NCI-H2107 (cell line): ENCODE measurements at regions not wholly inside any gene's neighbourhood (a gene's known extent, or its start where the extent isn't known, plus 50 kb on each side); places are given as distances from the start of the nearest gene placed in this dataset.

Experiments used
- DNase-seq: peaks from one replicate; lab custom pipeline; 2025; lab: John Stamatoyannopoulos, UW

DNA sequence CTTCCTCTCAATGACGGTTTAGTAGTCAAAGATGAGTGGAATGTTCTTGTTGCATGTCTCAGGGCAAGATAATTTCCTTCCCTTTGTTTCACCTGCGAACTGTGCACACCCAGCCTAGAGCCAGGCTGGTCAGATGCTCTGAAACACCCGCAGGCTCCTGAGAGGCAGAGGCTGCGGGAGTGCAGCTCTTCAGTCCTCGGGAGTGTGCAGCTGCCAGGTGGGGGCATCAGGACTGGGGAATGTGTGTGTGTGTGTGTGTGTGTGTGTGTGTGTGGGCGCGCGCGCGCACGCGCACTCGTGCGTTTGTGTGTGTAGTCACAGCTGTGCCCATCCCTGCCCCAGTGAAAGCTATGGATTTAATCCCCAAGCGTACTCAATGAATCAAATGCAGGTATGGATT is 136.2 kb upstream of the NTM start:
- DNase-seq, result no peak

DNA sequence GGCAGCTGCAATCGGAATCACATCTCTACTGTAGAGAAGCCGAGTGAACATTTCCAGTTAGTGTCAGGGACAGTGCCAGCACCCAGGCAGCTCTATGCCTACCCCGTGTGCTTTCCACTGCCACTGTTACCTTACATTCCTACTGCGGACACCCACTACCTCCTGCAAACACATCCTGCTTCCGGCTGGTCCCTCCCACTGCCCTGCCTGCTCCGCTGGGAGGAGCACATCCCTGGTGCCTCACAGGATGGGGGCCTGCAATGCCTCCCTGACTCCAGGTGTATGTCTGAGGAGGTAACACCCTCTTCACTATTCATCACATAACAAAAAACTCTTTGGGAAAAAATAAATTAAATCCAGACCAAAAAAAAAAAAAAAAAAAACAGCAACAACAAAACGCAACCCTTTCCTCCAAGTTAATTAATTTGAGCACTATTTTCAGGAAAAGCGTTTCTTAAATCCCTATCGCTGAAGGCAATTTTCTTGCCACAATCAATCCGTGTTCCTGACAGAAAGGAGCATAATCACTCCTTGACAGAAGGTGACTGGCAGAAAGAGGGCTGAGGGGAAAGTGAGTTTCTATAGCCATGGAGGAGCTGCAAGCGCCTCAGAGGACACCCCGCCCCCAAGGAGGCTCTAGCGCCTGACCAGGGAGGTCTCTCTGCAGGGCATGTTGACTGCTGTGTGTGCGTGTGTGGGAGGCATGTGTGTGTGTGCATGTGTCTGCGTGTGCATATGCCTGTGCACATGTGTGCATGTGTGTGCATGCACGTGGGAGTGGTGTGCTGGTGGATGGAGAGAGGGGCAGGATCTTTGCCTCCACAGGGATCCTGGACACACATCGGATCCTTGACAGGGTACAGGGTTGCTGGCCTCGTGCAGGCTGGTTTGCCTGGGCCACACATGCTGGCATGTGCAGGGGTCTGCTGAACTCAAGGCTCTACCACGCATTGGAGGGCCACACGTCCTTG is 134.8 kb upstream of the NTM start:
- no peak for DNase-seq

DNA sequence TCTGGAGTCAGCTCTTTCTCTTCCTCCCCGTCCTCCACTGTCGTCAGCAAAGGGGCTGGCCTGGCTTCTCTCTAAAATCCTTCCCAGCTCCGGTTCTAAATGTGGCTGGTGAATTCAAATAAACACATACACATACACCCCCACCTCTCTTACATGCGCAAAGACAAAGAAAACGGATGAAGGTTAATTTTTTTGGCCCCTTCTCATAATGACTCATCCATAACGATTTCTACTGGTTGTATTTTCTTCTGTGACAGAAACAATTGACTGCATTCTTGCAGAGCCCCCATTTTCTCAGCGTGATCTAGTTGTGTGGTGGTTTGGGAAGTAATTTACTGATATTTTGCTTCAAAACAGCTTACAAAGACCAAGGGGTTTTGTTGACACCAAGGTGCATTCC is 130.0 kb upstream of the NTM start:
- no peak for DNase-seq

DNA sequence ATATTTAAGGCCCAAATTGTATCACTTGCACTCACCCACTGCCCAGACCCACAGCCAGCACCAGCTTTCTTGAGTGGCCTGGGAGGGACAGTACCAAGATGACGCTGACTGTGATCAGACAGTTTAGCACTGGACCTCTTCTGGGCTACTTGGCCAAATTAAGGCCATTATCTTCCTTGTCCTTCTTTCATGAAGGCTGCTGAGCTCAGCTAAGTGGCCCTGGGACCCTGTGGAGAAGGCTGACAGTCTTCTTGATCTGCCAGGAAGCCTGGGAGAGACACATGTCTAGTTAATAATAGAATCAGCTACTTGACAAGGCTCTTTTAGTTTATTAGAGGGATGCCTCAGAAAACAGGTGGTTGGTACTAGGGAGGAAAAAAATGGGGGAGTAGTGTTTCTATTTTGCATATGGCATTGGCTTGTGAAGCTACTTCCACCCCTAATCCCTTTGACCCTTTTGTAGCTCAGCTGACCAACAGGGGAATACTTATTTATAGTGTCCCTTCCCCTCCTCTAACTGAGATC is 127.9 kb upstream of the NTM start:
- no peak for DNase-seq

DNA sequence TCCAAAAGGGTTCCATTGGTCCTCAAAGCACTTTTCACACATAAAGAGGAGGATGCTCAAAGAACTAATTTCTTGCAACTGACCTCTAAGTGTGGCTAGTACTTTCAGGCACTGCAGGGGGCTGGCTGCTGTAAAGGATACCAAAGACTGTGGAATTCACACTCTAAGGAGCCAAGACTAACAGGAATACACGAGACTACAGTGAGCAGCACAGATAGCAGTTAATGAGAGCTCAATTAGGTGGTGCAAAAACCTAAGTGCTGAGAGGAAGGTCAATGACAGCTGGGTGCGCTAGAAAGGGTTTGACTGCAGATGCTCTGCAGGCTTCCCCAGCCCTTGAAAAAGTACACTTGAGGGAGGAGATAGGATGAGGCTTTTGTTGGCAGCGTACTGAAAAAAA is 124.3 kb upstream of the NTM start:
- DNase-seq, result no peak

DNA sequence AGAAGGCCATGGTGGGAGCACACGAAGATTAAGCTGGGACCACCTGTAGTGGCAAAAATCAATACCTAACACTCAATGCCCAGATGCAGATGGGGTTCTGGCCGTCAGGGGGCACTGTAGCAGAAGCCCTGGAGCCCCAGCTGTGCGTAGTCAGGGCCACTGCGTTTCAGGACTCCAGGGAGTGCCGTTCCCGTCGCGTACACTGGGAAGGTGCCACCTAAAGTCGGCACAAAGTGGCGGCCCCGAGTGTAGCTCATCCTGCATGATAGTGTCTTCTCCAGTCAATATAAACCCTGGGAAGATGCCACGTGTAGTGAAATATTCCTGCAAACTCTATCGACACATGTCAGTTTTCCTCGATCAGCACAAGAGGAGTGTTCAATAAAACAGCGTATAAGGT is 123.8 kb upstream of the NTM start:
- no peak for DNase-seq

DNA sequence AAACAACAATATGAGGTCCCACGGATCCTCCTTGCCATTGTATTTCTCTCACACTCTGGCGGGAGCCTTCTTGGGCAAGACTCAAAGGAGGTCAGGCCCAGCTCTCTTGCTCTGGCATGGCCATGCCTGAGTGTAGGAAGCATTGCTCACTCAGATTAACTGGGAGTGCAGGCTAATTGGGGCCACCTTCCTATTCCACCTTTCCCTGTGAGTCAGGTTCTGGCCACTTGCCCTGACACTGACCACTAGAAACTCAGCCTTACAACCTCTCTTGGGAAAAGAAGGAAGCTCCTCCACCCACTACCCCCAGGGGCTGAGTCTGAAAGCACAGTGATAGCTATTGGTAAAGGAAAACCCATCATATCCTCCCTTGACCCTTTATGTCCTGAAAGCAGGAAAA is 121.8 kb upstream of the NTM start:
- no peak for DNase-seq

DNA sequence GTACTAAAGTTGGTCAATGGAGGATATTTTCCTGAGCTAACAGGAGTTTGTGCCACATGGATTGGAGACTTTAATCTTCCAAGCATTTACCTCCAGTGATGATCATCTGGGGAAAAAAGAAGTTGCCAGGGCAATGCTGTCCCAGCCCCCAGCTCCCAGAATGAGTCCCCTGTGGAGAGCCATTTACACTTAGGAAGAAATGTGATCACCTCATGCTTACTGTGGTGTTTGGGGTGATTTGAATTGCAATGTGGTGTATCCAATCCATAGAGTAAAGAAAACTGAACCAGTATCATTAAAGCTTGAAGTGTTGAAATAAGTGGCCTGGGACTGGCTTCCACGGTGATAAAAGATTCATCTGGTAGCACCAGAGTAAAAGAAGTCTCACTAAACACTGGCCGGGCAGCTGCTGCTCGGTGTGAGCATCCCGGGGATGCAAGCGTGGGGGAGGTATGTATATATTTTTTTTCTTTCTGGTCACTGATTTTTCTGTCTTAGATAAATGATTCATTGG is 117.2 kb upstream of the NTM start:
- no peak for DNase-seq

DNA sequence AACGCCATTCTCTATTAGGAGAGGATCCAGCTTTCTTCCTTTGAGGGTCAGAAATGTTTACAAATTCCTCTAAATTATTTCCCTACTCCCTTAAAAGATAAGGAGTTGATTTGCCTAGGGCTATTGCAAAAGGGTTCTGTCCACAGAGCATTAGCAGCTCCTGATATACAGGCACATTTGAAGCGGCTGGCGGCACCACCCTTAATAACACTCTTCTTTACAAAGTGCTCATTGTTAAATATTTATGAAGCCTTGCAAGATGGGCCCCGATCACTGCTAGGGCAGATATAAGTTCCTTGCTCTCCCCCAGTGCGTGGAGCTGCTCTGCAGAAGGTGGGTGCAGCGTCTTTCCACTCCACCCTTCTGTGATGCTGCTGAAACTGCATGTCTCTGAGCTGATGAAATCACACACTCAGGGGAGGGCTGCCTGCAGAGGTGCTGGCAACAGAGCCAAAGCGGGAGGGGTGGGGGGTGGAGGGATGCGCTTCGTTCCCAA is 116.7 kb upstream of the NTM start:
- DNase-seq, result no peak

DNA sequence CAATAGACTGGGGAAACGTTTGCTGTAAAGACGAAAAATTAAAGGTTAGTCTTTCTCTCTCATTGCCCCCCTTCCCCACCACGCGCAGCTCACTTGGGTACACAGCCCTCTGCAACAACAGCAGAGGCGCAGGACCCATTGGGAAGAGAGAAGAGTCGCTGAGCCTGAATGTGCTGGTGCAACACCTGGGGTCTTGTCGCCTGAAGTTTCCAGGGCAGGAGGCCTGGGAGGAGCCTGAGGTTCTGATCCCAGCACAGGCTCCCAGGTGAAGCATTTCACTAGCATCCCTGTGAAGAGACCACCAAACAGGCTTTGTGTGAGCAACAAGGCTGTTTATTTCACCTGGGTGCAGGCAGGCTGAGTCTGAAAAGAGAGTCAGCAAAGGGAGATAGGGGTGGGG is 116.2 kb upstream of the NTM start:
- no peak for DNase-seq

DNA sequence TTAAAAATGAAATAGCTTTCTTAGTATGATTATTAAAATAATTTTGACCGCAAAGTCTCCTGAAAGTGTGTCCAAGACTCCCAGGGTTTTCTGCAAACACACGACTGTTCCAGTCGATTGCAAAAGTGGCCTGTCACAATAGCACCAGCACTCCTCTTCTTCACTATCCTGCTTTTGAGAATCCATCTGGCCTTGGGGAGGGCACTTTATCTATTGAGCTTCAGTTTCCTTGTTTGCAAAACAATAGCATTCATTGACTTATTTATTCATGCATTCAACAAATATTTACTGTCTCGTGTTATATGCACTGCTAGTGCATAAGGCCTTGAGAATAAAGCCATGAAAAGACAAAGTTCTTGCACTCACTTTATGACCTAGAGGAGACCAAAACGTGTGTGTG is 96.2 kb upstream of the NTM start:
- no peak for DNase-seq

DNA sequence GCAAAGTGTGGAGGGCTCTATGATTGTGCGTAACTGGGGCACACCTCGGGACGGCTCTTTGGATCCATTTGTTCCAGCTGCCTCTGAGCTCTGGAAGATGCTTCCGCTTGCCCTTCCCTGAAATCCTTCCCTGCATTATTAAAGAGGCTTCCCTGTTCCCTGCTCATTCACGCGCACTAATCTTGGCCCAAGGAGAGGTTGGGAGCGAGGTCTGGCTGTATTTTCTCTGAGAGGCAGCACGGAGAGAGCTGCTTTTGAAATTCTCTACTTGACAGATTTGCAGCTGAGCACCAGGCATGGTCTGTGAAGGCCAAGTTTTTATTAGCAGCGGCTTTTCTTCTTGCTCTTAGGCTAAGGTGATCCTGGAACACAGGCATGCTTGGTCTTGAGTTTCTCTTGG is 94.8 kb upstream of the NTM start:
- no peak for DNase-seq

DNA sequence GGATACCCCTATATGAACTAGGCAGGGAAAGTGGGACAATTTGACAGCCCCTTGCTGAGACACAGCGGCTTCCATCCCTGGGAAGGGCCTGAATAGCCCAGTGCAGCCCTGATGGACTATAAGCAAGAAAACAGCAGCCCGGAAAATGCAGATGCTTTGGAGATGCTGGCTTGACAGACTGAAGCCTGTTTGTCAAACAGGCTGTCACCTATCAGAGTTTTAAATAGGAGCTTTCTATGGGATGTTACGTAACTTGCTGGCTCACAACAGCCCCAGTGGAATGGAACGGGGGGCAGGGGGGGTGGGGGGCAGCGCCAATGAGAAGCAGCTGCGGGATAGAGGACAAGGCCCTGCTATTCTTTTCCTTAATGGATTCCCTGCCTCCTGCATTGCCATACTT is 91.9 kb upstream of the NTM start:
- DNase-seq, result no peak

DNA sequence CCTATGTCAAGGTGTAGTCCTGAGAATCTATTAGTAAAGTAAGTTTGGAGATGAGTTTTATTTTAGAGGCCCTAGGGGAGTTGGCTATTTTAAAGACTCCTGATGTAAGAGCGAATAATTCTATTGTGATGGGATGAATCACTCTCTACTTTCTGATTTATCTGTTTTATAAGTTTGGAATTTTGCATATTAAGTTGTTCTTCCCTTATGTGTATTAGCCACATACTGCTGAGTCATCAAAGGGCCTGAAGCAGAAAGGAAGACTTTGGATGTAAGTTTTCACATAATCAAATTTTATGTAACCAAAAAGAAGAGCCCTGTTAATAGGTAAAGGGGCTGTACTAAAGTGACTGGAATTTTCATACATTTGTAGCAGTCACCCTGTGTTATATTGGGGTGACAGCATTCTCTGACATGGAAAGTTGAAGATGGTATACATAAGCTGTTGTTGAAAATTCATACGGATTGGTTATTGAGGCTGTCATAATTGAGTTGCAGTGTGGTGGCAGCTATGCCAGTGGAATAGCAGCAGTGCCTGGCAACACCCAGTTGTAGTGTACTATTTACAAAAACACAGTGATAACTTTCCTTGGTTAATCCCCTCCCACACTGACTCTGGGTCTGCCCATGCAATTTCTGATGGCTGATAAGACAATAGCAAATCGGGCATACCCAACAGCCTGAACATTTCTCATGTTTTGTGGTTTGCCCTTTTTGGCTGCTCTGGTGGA is 90.6 kb upstream of the NTM start:
- no peak for DNase-seq

DNA sequence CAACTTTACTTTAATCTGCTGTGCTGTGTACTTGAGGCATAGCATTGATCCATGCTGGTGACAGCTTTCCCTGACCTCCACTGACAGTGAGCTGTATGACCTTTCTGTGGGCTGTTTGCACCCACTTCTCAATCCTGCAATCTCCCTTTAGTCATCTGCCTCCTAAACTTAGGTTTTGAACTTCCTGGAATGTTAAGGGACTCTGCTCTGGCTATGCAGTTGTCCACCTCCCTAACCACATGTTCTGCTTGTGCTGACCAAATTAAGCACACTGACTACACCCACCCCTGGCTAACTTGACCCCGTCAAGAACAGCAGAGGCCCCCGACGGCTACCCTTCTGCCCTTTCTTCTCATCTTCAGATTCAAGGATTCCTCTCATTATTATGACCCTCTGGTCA is 89.1 kb upstream of the NTM start:
- no peak for DNase-seq

DNA sequence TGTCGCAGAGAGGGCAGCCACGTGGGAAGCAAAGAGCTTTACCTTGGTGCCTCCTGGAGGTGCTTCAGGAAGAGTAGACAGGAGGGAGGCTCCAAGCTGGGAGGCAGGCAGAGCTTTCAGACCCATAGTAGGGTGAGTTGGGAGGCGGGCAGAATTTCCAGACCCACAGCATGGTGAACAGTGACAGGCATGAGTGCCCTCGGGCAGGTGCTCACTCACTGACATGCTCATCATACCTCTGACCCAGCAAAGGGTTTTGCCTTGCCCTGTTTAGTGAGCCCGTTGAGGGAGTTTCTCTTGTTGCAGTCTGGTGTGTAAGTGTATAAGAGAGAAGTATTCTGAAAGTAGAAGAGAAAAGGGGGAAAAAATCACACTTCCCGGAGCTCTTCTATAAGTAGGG is 86.4 kb upstream of the NTM start:
- DNase-seq, result no peak

DNA sequence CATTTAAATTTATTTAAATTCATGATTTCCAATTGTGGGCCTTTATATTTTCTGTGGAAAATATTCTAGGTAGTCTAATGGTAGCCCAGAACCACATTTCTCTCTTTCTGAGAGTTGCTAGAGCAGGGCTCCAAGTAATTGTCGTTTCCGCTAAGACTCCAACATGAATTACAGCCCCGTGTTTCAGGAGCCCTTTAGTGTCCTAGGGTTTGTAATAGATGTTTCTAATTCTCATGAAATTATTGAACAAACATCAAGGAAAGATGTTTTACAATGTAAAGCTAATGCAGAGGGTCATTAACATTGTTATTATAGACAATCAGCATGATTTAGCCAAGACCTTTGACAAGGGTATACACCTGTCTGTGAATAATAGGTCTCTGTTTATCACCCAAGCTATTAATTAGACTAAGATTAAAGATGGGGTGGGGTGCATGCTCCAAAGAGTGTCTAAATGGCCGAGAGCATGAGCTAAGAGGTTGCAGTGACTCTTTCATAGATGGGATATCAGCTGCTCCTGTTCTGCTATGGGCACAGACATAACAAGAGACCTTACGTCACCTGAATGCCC is 81.8 kb upstream of the NTM start:
- no peak for DNase-seq

DNA sequence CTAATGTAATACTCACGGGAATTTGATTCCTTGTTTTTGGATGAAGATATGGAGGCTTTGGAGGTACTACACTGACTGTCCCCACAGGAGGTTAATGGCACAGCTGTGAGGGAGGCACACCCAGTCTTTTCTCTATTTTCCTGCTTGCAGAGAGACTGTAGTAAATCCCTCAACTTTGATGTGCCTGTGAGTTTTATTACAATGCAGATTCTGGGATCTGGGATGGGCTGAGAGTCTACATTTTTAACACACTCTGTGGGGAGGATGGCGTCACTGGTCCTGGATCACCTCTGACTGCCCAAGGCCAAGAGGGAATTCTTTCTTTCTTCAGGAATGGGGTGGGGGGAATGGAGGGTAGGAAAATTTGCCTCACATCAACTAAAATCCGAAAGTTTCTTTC is 80.2 kb upstream of the NTM start:
- DNase-seq, result no peak

DNA sequence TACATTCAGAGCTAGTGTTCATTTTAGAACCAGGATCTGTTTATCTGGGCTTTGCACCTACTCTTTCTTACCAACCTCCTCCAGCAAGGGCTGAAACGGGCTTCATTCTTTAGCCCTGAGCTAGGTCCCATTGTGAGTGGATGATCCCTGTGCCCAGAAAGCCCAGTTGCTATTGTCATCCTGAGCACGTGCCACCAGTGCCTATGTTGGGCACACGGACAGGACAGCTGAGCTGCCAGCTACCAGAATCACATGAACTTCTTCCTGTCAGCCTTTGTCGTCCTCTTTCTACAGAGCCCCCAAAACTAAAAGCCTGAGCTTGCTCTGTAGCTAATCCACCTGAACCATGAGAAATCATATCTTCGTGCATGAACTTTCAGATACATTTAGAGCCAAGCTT is 74.4 kb upstream of the NTM start:
- DNase-seq, result no peak

DNA sequence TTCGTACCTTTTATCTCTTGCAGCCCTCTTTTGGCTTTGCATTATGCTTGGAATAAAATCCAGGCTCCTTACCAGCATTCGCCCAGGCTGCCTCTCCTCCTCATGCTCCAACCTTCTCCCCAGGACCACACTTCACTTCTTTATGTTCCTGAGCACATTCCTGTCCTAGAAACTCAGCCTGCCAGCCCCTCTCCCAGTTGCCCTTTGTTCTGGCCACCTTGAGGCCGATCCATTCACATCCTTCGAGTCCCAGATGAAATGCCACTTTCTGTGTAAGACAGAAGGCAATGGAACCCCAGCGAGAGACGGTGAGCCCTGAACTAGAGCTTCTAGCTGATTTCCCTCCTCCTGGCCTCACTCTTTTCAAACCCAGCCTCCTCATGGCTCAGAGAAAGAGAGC is 73.0 kb upstream of the NTM start:
- no peak for DNase-seq

DNA sequence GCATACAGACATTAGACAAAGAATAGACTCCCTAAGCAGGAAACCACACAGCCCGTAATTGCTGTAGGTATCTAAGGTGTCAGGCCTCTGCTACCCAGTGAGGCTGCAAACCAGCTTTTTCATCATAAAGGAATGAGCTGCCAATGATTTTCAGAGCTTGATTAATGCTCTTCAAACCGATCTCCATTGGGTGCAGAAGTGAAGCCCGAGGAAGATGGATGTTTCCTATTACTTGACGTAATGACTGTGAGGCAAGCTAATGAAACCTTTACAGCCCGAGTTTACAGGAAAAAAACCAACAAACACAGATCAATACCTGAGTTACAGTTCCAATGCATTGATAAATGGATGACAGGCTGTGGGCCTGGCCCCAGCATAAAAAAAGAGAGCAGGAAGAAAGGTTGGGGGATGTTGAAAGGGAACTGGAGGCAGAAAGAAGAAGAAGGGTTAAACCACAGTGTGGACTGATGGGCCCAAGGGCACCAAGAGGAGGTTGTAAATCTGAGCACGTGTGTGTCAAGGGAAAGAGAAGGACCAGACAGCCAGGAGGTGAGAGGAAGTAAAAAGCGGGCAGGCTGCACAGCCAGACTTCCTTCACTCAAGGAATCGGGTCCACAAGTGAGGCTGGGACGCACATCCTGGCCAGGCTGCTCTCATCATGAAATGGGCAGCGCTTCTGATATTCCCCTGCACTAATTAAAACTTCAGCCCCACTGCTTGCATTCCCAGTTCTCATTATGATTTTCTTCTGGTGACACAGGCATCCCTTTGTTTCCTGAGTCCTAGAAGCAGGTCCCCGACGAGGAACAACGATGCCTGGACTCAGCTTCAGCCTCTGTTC is 70.6 kb upstream of the NTM start:
- DNase-seq, result no peak

DNA sequence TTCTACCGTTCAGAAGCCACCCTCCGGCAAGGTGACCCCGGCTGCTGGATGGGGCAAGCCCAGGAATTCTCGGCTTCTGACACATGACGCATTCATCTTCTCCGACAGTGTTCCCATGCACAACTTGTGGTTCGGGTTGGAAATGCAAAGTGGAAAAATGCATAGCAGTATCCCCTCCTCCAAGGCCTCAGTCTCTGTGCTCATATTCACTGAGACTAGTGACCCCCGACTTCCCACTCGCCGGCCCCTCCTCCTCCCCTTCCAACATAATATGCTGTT is 70.0 kb upstream of the NTM start:
- DNase-seq, result no peak
